ENCODE measurements at regions not wholly inside any gene's neighbourhood (a gene's known extent, or its start where the extent isn't known, plus 50 kb on each side); places are given as distances from the start of the nearest gene placed in this dataset.

GRCh38 chr17:36870720-36870999 lies 66.6 kb upstream of the LHX1 start:
- DNase-seq, result no peak

GRCh38 chr17:36875698-36876293 lies 61.5 kb upstream of the LHX1 start:
- DNase-seq, result no peak

- no peak for DNase-seq
These were observed 60.3 kb upstream of the LHX1 start for GRCh38 chr17:36876966-36877365.

GRCh38 chr17:36877771-36878170 lies 59.5 kb upstream of the LHX1 start:
- DNase-seq, result no peak

GRCh38 chr17:36878216-36878615 lies 59.1 kb upstream of the LHX1 start:
- no peak for DNase-seq

GRCh38 chr17:36879027-36879426 lies 58.2 kb upstream of the LHX1 start:
- no peak for DNase-seq

GRCh38 chr17:36879624-36880131 lies 57.6 kb upstream of the LHX1 start:
- DNase-seq, result peak; percentile 50

GRCh38 chr17:36880268-36880905 lies 56.9 kb upstream of the LHX1 start:
- DNase-seq, result no peak

- DNase-seq, result no peak
These were observed 56.0 kb upstream of the LHX1 start for GRCh38 chr17:36881323-36881722.

GRCh38 chr17:36884495-36885152 lies 52.7 kb upstream of the LHX1 start:
- DNase-seq, result no peak

GRCh38 chr17:36885153-36885735 lies 52.0 kb upstream of the LHX1 start:
- no peak for DNase-seq

- no peak for DNase-seq
These were observed 51.4 kb upstream of the LHX1 start for GRCh38 chr17:36885771-36886377.

Measured in NCI-H2227 treated with DMSO at 0.1 percent for 48 hours (cell line).